ENCODE measurements at regions not wholly inside any gene's neighbourhood (a gene's known extent, or its start where the extent isn't known, plus 50 kb on each side); places are given as distances from the start of the nearest gene placed in this dataset.

DNA sequence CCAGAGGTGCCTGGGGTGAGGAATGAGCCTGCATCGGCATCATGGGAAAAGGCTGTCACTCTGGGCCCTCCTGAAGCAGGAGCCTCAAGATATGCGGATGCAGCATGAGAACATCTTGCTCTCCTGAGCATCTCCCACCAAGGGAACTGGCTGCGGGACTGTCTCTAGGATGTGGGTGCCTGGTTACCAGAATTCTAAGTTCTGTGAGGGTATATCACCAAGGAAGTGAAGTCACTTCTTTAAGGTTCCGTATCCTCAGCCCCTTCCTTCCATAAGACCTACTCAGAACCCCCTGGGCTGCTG lies 86.9 kb downstream of the GGTLC2 start:
- TF ChIP-seq, protein P1, sequence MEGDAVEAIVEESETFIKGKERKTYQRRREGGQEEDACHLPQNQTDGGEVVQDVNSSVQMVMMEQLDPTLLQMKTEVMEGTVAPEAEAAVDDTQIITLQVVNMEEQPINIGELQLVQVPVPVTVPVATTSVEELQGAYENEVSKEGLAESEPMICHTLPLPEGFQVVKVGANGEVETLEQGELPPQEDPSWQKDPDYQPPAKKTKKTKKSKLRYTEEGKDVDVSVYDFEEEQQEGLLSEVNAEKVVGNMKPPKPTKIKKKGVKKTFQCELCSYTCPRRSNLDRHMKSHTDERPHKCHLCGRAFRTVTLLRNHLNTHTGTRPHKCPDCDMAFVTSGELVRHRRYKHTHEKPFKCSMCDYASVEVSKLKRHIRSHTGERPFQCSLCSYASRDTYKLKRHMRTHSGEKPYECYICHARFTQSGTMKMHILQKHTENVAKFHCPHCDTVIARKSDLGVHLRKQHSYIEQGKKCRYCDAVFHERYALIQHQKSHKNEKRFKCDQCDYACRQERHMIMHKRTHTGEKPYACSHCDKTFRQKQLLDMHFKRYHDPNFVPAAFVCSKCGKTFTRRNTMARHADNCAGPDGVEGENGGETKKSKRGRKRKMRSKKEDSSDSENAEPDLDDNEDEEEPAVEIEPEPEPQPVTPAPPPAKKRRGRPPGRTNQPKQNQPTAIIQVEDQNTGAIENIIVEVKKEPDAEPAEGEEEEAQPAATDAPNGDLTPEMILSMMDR (IDR thresholded peaks at IDR 0.05) = no peak
- no peak for TF ChIP-seq POLR2A (IDR thresholded peaks at IDR 0.05)

All from thyroid gland (tissue), 4 donors.